Dermis blood vessel endothelial cell (primary cell): ENCODE measurements at regions not wholly inside any gene's neighbourhood (a gene's known extent, or its start where the extent isn't known, plus 50 kb on each side); places are given as distances from the start of the nearest gene placed in this dataset.
"Not testable (repeated sequence)": the region's sequence is repeated elsewhere in the genome, so short reads cannot be mapped to it uniquely, and the experiment has no call there.

Experiments used
- DNase-seq: peaks from one replicate; pipeline ENCODE4 v3.0.0; 2010

GRCh38 chr15:31606931-31607497, 280.4 kb downstream of the KLF13 start:
- DNase-seq = no peak

DNA sequence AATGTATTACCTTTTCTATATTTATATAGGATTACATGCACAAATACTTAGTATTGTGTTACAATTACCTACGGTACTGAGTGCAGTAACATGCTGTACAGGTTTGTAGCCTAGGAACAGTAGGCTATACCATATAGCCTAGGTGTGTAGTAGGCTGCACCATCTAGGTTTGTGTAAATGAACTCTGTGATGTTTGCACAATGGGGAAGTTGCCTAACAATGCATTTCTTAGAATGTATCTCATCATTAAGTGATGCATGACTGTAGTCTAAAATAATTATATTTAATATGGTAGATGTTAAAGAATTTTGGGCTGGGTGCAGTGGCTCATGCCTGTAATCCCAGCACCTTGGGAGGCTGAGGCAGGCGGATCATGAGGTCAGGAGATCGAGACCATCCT, 281.0 kb downstream of the KLF13 start:
- DNase-seq = no peak

DNA sequence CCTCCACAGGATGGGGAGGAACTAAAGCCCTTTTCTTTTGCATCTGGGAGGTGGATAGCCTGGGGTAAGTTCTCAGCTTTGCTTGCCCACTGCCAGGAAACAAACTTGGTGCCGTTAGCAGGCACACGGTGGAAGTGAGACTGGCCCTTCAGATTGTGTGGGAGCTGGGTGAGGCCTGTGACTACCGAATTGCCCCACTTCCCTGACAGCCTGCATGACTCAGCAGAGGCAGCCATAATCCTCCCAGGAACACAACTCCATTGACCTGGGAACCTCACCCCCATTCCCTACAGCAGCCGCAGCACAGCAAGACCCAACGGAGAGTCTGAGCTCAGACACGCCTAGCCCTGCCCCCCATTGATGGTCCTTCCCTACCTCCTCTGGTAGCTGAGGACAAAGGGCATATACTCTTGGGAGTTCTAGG, 282.6 kb downstream of the KLF13 start:
- no peak for DNase-seq

DNA sequence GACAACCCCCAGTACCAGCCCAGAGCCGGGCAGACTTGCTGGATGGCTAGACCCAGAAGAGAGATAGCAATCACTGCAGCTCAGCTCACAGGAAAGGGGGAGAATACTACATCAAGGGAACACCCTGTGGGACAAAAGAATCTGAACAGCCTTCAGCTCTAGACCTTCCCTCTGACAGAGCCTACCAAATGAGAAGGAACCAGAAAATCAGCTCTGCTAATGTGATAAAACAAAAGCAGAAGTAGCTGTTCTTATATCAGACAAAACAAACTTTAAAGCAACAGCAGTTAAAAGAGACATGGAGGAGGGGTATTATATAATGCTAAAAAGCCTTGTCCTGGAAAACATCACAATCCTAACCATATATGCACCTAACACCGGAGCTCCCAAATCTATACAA, 283.3 kb downstream of the KLF13 start:
- no peak for DNase-seq

DNA sequence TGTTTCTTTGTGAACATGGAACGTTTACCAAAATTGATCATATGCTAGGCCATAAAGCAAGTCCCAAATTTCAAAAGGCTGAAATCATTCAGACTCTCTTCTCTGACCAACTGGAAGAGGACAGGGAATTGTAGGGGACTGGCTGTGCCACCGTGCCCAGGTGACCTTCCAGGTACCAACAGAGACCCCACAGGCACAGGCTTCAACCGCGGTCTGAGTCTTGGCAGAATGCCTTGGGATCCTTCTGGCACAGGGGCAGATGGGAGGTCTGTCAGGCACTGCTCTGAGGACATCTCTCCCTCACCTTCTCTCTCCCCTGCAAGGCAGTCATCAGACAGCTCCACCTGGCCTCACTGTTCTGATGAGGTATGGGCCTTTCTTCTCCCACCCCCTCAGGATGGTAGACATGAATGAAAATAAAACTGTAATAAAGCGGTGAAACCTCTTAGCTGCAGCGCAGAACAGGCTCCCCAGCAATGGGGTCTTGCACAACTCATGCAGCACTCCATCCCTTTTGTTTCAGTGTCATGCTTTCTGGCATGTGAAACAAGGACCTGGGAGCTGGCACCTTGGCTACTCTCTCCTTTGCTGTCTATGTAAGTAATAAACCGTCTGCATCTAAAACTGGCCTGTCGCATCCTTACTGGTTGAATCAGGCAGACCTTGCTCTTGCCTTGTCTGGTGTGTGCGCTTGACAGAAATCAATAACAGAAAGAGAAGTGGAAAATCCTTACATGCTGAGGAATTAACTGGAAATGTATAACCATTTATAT, 289.2 kb downstream of the KLF13 start:
- DNase-seq = no peak

GRCh38 chr15:31623297-31623696, 296.7 kb downstream of the KLF13 start:
- DNase-seq = not testable (repeated sequence)

- not testable (repeated sequence) for DNase-seq
Measured at GRCh38 chr15:31624115-31624514, 297.5 kb downstream of the KLF13 start.

GRCh38 chr15:31635715-31636114, 309.1 kb downstream of the KLF13 start:
- not testable (repeated sequence) for DNase-seq

- DNase-seq = not testable (repeated sequence)
Measured at GRCh38 chr15:31636911-31637310, 310.3 kb downstream of the KLF13 start.

- not testable (repeated sequence) for DNase-seq
Measured at GRCh38 chr15:31643955-31644354, 317.3 kb downstream of the KLF13 start.

- not testable (repeated sequence) for DNase-seq
Measured at GRCh38 chr15:31644761-31645160, 318.1 kb downstream of the KLF13 start.

- DNase-seq = not testable (repeated sequence)
Measured at GRCh38 chr15:31647337-31647826, 320.7 kb downstream of the KLF13 start.

DNA sequence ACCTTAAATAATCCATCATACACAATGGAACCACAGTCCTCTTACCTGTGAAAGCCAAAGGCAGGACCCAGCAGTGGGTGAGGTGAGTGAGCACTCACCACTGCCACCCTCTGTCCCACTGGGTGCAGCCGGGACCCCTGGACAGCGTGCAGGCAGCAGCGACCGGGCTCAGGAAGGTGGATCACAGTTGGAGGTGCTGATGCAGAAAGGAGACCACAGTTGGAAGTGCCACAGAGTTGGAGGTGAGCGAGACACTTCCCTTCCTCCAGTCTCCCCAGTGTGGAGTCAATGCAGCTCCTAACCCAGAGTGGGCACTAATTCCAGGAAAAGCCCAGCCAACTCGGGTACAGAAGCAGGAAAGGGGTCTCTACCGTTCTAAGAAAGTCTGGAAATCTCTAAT, 323.0 kb downstream of the KLF13 start:
- DNase-seq = not testable (repeated sequence)

GRCh38 chr15:31650055-31650701, 323.5 kb downstream of the KLF13 start:
- not testable (repeated sequence) for DNase-seq

DNA sequence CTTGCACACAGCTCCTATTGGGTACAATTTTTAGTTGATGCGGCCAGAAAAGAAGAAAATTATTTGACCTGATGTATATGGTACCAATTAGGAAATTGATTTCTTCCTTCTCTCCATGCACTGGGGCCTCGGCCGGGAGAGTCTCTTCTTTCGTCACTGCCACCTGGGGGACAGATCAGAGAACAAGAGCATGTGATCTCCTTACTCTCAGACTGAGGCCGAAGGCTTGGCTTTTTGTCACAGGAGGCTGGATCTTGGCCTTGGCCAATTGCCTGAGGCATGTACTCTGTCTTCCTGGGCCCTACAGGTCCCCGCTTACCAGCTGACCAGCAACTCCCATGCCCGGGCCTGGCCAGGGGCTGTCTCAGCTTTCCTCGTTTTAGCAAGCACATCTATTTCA, 330.3 kb downstream of the KLF13 start:
- DNase-seq = not testable (repeated sequence)

GRCh38 chr15:31660816-31661215, 334.2 kb downstream of the KLF13 start:
- no peak for DNase-seq

DNA sequence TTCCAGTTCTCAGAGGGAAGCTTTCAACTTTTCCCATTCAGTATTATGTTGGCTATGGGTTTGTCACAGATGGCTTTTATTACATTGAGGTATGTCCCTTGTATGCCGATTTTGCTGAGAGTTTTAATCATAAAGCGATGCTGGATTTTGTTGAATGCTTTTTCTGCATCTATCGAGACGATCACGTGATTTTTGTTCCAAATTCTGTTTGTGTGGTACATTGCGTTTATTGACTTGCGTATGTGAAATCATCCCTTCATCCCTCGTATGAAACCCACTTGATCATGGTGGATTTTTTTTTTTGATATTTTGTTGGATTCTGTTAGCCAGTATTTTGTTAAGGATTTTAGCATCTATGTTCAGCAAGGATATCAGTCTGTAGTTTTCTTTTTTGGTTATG, 339.1 kb downstream of the KLF13 start:
- not testable (repeated sequence) for DNase-seq

DNA sequence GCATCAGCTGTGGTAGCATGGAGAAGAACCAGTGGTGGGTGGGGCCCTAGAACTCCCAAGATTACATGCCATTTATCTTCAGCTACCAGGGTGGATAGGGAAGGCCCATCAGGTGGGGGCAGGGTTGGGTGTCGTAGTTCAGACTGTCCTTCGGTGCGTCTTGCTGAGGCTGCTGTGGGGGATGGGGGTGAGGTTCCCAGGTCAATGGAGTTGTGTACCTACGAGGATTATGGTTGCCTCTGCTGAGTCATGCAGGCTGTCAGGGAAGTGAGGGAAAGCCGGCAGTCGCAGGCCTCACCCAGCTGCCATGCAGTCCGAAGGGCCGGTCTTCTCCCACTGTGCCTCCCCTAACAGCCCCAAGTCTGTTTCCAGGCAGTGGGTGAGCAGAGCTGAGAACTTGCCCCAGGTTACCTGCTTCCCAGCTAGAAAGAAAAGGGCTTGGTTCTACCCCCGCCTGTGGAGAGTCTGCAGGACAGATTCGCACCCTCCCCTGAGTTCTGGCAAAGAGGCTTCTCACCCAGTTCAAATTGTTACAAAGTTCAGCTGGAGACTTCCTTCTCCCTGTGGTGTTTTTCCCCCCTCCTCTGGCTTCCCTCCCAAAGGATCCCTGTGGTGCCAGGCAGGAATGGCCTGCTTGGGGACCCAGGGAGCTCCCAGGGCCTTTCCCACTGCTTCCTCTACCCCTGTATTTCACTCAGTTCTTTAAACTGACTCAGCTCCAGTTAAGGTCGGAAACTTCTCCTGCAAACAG, 342.7 kb downstream of the KLF13 start:
- DNase-seq = not testable (repeated sequence)

GRCh38 chr15:31673263-31673662, 346.6 kb downstream of the KLF13 start:
- not testable (repeated sequence) for DNase-seq

DNA sequence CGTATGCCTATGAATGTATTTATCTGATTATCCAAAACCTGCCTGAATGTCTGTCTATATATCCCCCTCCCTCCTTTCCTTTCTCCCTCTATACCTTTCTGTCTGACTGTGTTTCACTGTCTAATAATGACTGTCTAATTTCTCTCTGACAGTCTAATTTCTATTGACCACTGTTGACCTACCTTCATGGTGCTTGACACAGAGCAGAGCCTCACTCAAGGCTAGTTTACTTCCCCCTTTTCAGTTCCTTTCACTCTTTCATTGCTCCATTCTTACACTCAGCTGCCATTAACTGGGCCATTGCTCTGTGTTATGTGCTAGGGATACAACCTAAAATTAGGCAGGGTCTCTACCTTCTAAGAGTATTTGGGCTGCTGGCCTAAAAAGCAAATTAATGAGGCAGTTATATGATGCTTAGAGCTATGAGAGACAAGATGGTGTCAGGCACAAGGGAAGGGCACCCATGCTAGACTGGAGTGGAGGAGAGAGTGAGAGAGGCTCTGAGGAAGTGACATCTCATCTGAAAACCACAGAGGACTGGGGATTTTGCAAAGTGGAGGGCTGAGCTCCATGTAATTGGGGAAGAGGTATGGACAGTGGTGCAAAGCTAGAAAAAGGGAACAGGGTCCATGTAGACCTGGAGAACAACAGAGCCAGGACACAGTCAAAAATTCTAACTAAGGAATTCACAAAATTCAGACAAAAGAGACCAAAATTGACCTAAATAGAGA, 348.6 kb upstream of the CHRNA7 start:
- not testable (repeated sequence) for DNase-seq

- DNase-seq = not testable (repeated sequence)
Measured at GRCh38 chr15:31687088-31687487, 343.2 kb upstream of the CHRNA7 start.

- not testable (repeated sequence) for DNase-seq
Measured at GRCh38 chr15:31696509-31696908, 333.8 kb upstream of the CHRNA7 start.
